ENCODE measurements at regions not wholly inside any gene's neighbourhood (a gene's known extent, or its start where the extent isn't known, plus 50 kb on each side); places are given as distances from the start of the nearest gene placed in this dataset.
"Not testable (repeated sequence)": the region's sequence is repeated elsewhere in the genome, so short reads cannot be mapped to it uniquely, and the experiment has no call there.

- DNase-seq (ENCODE audit: low read depth): no peak
Measured at GRCh38 chr13:82011355-82011754, 1670.4 kb upstream of the SPRY2 start.

- no peak for DNase-seq (ENCODE audit: low read depth)
Measured at GRCh38 chr13:82010780-82011179, 1669.9 kb upstream of the SPRY2 start.

- DNase-seq (ENCODE audit: low read depth): no peak
Measured at GRCh38 chr13:82002710-82003109, 1661.8 kb upstream of the SPRY2 start.

GRCh38 chr13:81995316-81995715 is 1654.4 kb upstream of the SPRY2 start:
- no peak for DNase-seq (ENCODE audit: low read depth)

GRCh38 chr13:81990652-81991051 is 1649.7 kb upstream of the SPRY2 start:
- no peak for DNase-seq (ENCODE audit: low read depth)

GRCh38 chr13:81988567-81988966 is 1647.6 kb upstream of the SPRY2 start:
- DNase-seq (ENCODE audit: low read depth): no peak

GRCh38 chr13:81987677-81988357 is 1646.9 kb upstream of the SPRY2 start:
- DNase-seq (ENCODE audit: low read depth): no peak

GRCh38 chr13:81987159-81987558 is 1646.2 kb upstream of the SPRY2 start:
- no peak for DNase-seq (ENCODE audit: low read depth)

GRCh38 chr13:81986308-81986707 is 1645.4 kb upstream of the SPRY2 start:
- no peak for DNase-seq (ENCODE audit: low read depth)

GRCh38 chr13:81957121-81957520 is 1616.2 kb upstream of the SPRY2 start:
- no peak for DNase-seq (ENCODE audit: low read depth)

- DNase-seq (ENCODE audit: low read depth): no peak
Measured at GRCh38 chr13:81929988-81930387, 1589.1 kb upstream of the SPRY2 start.

- DNase-seq (ENCODE audit: low read depth): no peak
Measured at GRCh38 chr13:81927347-81927746, 1586.4 kb upstream of the SPRY2 start.

GRCh38 chr13:81917810-81918209 is 1576.9 kb upstream of the SPRY2 start:
- no peak for DNase-seq (ENCODE audit: low read depth)

- DNase-seq (ENCODE audit: low read depth): no peak
Measured at GRCh38 chr13:81916461-81916860, 1575.5 kb upstream of the SPRY2 start.

GRCh38 chr13:81907787-81908372 is 1567.0 kb upstream of the SPRY2 start:
- DNase-seq (ENCODE audit: low read depth): no peak

GRCh38 chr13:81888855-81889254 is 1547.9 kb upstream of the SPRY2 start:
- DNase-seq (ENCODE audit: low read depth): no peak

- DNase-seq (ENCODE audit: low read depth): no peak
Measured at GRCh38 chr13:81874681-81875661, 1534.0 kb upstream of the SPRY2 start.

- DNase-seq (ENCODE audit: low read depth): no peak
Measured at GRCh38 chr13:81874253-81874652, 1533.3 kb upstream of the SPRY2 start.

- DNase-seq (ENCODE audit: low read depth): no peak
Measured at GRCh38 chr13:81872581-81872980, 1531.7 kb upstream of the SPRY2 start.

- not testable (repeated sequence) for DNase-seq (ENCODE audit: low read depth)
Measured at GRCh38 chr13:81871751-81872325, 1530.9 kb upstream of the SPRY2 start.

- DNase-seq (ENCODE audit: low read depth): no peak
Measured at GRCh38 chr13:81848291-81848690, 1507.4 kb upstream of the SPRY2 start.

- DNase-seq (ENCODE audit: low read depth): no peak
Measured at GRCh38 chr13:81846771-81847170, 1505.8 kb upstream of the SPRY2 start.
